ENCODE measurements at regions not wholly inside any gene's neighbourhood (a gene's known extent, or its start where the extent isn't known, plus 50 kb on each side); places are given as distances from the start of the nearest gene placed in this dataset.

DNA sequence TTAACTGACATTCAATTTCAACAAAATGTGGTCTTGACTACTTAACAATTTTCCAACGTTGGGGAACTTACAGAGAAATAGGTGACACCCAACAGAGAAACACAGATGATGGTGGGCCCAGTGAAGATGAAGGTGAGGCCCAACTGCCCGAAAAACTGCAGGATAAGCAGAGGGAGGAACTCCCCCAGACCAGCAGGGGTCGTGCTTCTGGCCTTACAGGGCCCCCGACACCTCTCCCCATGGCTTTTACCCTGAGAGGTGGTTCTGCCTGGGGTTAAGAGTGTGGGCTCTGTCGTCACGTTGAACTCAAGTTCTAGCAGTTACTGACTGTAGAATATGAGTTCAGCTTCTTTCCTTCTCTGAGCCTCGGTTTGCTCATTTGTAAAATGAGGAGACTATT lies 119.5 kb upstream of the SMIM21 start:
- H3K27me3 ChIP-seq (ENCODE audit: control insufficient read depth in 1 of 2, insufficient read depth in 2 of 2, low read length in 2 of 2) = no peaks in the 10 kb centered on the region
- H3K9me3 ChIP-seq (ENCODE audit: control insufficient read depth in 2 of 2, insufficient read depth in 1 of 2, low read depth in 1 of 2, low read length in 1 of 2) = peaks cover 0 to 3% of the 10 kb centered on the region in 2 donors
- no peaks in the 10 kb centered on the region for H3K36me3 ChIP-seq (ENCODE audit: control insufficient read depth in 2 of 2, insufficient read depth in 2 of 2, low read length in 1 of 2)
- peaks cover 0 to 2% of the 10 kb centered on the region in 2 donors for H3K4me1 ChIP-seq (ENCODE audit: control insufficient read depth in 2 of 2, insufficient read depth in 2 of 2, low read length in 1 of 2)
- H3K27ac ChIP-seq (ENCODE audit: low read depth in 2 of 2, low read length in 1 of 2) = no peak overlapping the region
- no peak overlapping the region for H3K4me3 ChIP-seq (ENCODE audit: low read depth in 1 of 2, low read length in 2 of 2)
- WGBS, 2 donors = 78 to 86% methylated on average over 7 of the region's 7 CpGs

DNA sequence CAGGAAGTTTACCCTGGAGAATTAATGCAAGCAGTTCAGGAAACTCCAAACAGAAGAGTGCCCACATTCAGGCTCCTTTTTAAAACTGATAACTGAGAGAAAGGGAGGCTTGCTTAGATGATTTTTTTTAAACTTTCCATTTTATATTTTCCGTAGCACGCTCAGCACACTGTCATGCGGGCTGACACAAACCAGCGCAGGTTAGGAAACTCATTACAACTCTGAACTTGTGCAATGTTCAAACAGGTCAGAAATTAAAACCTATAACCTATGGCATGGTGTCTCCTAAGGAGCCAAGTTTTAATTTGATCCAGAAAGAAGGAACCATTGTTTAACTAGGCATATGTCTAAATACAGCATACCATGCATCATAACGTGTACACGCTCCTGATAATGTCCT lies 117.7 kb upstream of the SMIM21 start:
- Histone ChIP-seq H3K36me3 (ENCODE audit: control insufficient read depth in 2 of 2, insufficient read depth in 2 of 2, low read length in 1 of 2) (no peaks in the 10 kb centered on the region), H3K9me3 (ENCODE audit: control insufficient read depth in 2 of 2, insufficient read depth in 1 of 2, low read depth in 1 of 2, low read length in 1 of 2) (peaks cover 0 to 3% of the 10 kb centered on the region in 2 donors), H3K4me3 (ENCODE audit: low read depth in 1 of 2, low read length in 2 of 2) (no peak overlapping the region), H3K27me3 (ENCODE audit: control insufficient read depth in 1 of 2, insufficient read depth in 2 of 2, low read length in 2 of 2) (no peaks in the 10 kb centered on the region), H3K27ac (ENCODE audit: low read depth in 2 of 2, low read length in 1 of 2) (no peak overlapping the region), H3K4me1 (ENCODE audit: control insufficient read depth in 2 of 2, insufficient read depth in 2 of 2, low read length in 1 of 2) (peaks cover 0 to 2% of the 10 kb centered on the region in 2 donors)
- WGBS, 2 donors = 74 to 80% methylated on average over 6 of the region's 6 CpGs

DNA sequence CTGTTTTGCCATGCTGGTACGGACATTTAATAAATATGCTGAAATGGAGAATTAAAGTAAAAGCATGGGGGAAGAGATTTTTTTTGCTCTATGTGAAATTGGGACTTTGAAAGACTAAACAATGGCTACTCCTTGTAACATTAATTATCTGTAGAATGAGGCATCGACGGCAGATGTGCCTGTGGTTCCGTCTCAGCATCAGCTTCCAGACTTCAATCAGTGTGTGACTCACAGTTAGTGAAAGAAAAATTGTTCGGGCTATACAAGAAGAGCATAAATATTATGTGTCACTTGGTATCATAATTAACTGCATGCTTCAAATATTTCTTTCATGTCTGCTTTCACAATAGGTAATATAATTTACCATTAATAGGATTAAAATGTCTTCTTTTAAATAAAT lies 117.0 kb upstream of the SMIM21 start:
- peaks cover 0 to 3% of the 10 kb centered on the region in 2 donors for H3K9me3 ChIP-seq (ENCODE audit: control insufficient read depth in 2 of 2, insufficient read depth in 1 of 2, low read depth in 1 of 2, low read length in 1 of 2)
- WGBS, 2 donors = 27 to 46% methylated on average over 5 of the region's 5 CpGs
- no peaks in the 10 kb centered on the region for H3K36me3 ChIP-seq (ENCODE audit: control insufficient read depth in 2 of 2, insufficient read depth in 2 of 2, low read length in 1 of 2)
- no peak overlapping the region for H3K4me3 ChIP-seq (ENCODE audit: low read depth in 1 of 2, low read length in 2 of 2)
- peaks cover 0 to 2% of the 10 kb centered on the region in 2 donors for H3K4me1 ChIP-seq (ENCODE audit: control insufficient read depth in 2 of 2, insufficient read depth in 2 of 2, low read length in 1 of 2)
- no peak overlapping the region for H3K27ac ChIP-seq (ENCODE audit: low read depth in 2 of 2, low read length in 1 of 2)
- no peaks in the 10 kb centered on the region for H3K27me3 ChIP-seq (ENCODE audit: control insufficient read depth in 1 of 2, insufficient read depth in 2 of 2, low read length in 2 of 2)

GRCh38 chr18:75544051-75544481 lies 116.6 kb upstream of the SMIM21 start:
- WGBS, 2 donors = 90% methylated on average over 10 of the region's 10 CpGs
- peaks cover 0 to 3% of the 10 kb centered on the region in 2 donors for H3K9me3 ChIP-seq (ENCODE audit: control insufficient read depth in 2 of 2, insufficient read depth in 1 of 2, low read depth in 1 of 2, low read length in 1 of 2)
- no peaks in the 10 kb centered on the region for H3K27me3 ChIP-seq (ENCODE audit: control insufficient read depth in 1 of 2, insufficient read depth in 2 of 2, low read length in 2 of 2)
- H3K4me1 ChIP-seq (ENCODE audit: control insufficient read depth in 2 of 2, insufficient read depth in 2 of 2, low read length in 1 of 2) = peaks cover 0 to 2% of the 10 kb centered on the region in 2 donors
- H3K27ac ChIP-seq (ENCODE audit: low read depth in 2 of 2, low read length in 1 of 2) = no peak overlapping the region
- no peak overlapping the region for H3K4me3 ChIP-seq (ENCODE audit: low read depth in 1 of 2, low read length in 2 of 2)
- no peaks in the 10 kb centered on the region for H3K36me3 ChIP-seq (ENCODE audit: control insufficient read depth in 2 of 2, insufficient read depth in 2 of 2, low read length in 1 of 2)

DNA sequence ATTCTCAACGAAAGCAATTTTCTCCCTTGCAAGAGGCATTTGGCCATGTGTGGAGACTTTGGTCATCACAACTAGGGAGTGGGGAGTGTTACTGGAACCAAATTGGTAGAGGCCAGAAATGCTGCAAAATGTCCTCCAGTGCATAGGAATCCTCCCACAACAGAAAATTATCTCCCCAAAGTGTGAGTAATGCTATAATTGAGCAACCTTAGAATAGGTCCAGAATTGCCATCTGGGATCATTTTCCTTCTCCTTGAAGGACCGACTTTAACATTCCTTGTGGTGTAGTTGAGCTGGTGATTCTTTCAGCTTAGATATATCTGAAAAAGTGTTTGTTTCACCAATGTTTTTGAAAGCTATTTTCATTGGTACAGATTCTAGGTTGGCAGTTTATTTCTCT lies 111.2 kb upstream of the SMIM21 start:
- Histone ChIP-seq H3K4me3 (ENCODE audit: low read depth in 1 of 2, low read length in 2 of 2) (no peak overlapping the region), H3K9me3 (ENCODE audit: control insufficient read depth in 2 of 2, insufficient read depth in 1 of 2, low read depth in 1 of 2, low read length in 1 of 2) (no peaks in the 10 kb centered on the region), H3K27me3 (ENCODE audit: control insufficient read depth in 1 of 2, insufficient read depth in 2 of 2, low read length in 2 of 2) (no peaks in the 10 kb centered on the region), H3K4me1 (ENCODE audit: control insufficient read depth in 2 of 2, insufficient read depth in 2 of 2, low read length in 1 of 2) (no peaks in the 10 kb centered on the region), H3K27ac (ENCODE audit: low read depth in 2 of 2, low read length in 1 of 2) (no peak overlapping the region), H3K36me3 (ENCODE audit: control insufficient read depth in 2 of 2, insufficient read depth in 2 of 2, low read length in 1 of 2) (no peaks in the 10 kb centered on the region)
- 90 to 91% methylated on average over 2 of the region's 2 CpGs for WGBS, 2 donors

DNA sequence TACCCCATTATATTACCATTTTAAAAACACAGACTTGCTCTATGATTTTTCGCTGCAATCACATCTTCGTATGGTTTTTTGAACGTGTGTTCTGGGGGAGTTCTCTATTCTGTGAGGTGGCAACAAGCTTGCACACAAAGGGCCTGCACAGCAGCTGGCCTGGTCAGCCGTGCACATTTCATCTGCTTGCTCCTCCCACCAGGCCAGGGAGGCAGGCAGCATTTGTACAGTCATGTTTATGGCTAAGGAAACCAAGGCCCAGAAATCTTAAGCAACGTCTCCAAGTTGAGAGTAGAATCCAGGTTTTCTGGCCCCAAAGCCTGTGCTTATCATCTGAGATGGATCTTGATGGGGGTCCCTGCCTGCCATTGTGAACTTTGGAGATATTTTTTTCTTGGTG lies 106.4 kb upstream of the SMIM21 start:
- no peaks in the 10 kb centered on the region for H3K36me3 ChIP-seq (ENCODE audit: control insufficient read depth in 2 of 2, insufficient read depth in 2 of 2, low read length in 1 of 2)
- H3K27me3 ChIP-seq (ENCODE audit: control insufficient read depth in 1 of 2, insufficient read depth in 2 of 2, low read length in 2 of 2) = no peaks in the 10 kb centered on the region
- H3K4me1 ChIP-seq (ENCODE audit: control insufficient read depth in 2 of 2, insufficient read depth in 2 of 2, low read length in 1 of 2) = no peaks in the 10 kb centered on the region
- H3K9me3 ChIP-seq (ENCODE audit: control insufficient read depth in 2 of 2, insufficient read depth in 1 of 2, low read depth in 1 of 2, low read length in 1 of 2) = no peaks in the 10 kb centered on the region
- 67 to 75% methylated on average over 5 of the region's 5 CpGs for WGBS, 2 donors
- H3K4me3 ChIP-seq (ENCODE audit: low read depth in 1 of 2, low read length in 2 of 2) = no peak overlapping the region
- H3K27ac ChIP-seq (ENCODE audit: low read depth in 2 of 2, low read length in 1 of 2) = no peak overlapping the region

DNA sequence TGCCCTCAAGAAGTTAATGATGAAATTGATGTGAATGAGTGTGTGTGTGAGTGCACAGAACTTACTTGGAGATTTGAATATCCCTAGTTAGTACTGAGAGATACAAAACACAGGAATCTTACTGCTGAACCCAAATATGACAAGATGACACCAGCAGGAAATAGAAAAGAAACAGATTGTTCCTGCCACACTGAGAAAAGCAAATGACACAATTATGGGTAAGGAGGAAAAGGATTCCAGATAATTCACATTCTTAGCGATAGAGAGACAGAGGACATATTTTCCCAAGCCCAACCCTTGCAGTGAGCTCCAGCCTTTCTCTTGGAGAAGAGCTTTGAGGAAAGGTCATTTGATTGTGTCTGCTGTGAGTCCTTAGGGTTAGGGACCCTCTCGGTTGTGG lies 105.7 kb upstream of the SMIM21 start:
- 84 to 86% methylated on average over 2 of the region's 2 CpGs for WGBS, 2 donors
- Histone ChIP-seq H3K27ac (ENCODE audit: low read depth in 2 of 2, low read length in 1 of 2) (no peak overlapping the region), H3K27me3 (ENCODE audit: control insufficient read depth in 1 of 2, insufficient read depth in 2 of 2, low read length in 2 of 2) (no peaks in the 10 kb centered on the region), H3K9me3 (ENCODE audit: control insufficient read depth in 2 of 2, insufficient read depth in 1 of 2, low read depth in 1 of 2, low read length in 1 of 2) (no peaks in the 10 kb centered on the region), H3K4me1 (ENCODE audit: control insufficient read depth in 2 of 2, insufficient read depth in 2 of 2, low read length in 1 of 2) (no peaks in the 10 kb centered on the region), H3K36me3 (ENCODE audit: control insufficient read depth in 2 of 2, insufficient read depth in 2 of 2, low read length in 1 of 2) (no peaks in the 10 kb centered on the region), H3K4me3 (ENCODE audit: low read depth in 1 of 2, low read length in 2 of 2) (no peak overlapping the region)

DNA sequence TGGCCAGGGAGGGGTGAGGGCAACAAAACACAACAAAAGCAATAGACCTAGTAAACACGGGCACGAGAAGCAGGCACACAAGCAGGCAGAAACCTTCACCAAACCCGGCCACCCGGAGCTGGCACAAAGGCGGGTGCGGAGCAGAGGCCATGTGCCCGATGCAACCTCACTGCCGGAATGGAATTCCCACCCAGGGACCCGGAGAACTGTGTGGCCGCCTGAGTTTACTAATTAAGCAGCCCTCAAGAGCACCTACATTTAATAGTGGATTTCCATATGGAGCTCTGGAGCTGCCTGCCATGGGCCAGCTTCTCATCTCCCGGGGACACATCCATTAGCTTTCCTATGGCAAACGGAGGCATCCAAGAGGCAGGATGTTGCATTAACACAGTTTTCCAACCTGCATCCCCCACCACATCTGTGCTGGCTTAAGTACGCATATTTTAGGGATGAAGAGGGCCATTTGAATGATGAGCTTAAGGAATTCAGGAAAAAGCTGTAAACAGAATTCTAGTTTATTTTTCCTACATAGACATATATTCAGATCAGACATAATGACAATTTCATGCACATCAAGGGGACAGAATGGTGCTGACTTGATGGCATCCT lies 104.5 kb upstream of the SMIM21 start:
- Histone ChIP-seq H3K9me3 (ENCODE audit: control insufficient read depth in 2 of 2, insufficient read depth in 1 of 2, low read depth in 1 of 2, low read length in 1 of 2) (no peaks in the 10 kb centered on the region), H3K4me1 (ENCODE audit: control insufficient read depth in 2 of 2, insufficient read depth in 2 of 2, low read length in 1 of 2) (no peaks in the 10 kb centered on the region), H3K36me3 (ENCODE audit: control insufficient read depth in 2 of 2, insufficient read depth in 2 of 2, low read length in 1 of 2) (no peaks in the 10 kb centered on the region), H3K27ac (ENCODE audit: low read depth in 2 of 2, low read length in 1 of 2) (no peak overlapping the region), H3K4me3 (ENCODE audit: low read depth in 1 of 2, low read length in 2 of 2) (no peak overlapping the region), H3K27me3 (ENCODE audit: control insufficient read depth in 1 of 2, insufficient read depth in 2 of 2, low read length in 2 of 2) (no peaks in the 10 kb centered on the region)
- WGBS, 2 donors = 89 to 93% methylated on average over 13 of the region's 13 CpGs

GRCh38 chr18:75531212-75531850 lies 103.8 kb upstream of the SMIM21 start:
- 71 to 75% methylated on average over 14 of the region's 14 CpGs for WGBS, 2 donors
- no peaks in the 10 kb centered on the region for H3K27me3 ChIP-seq (ENCODE audit: control insufficient read depth in 1 of 2, insufficient read depth in 2 of 2, low read length in 2 of 2)
- no peak overlapping the region for H3K4me3 ChIP-seq (ENCODE audit: low read depth in 1 of 2, low read length in 2 of 2)
- no peaks in the 10 kb centered on the region for H3K4me1 ChIP-seq (ENCODE audit: control insufficient read depth in 2 of 2, insufficient read depth in 2 of 2, low read length in 1 of 2)
- no peak overlapping the region for H3K27ac ChIP-seq (ENCODE audit: low read depth in 2 of 2, low read length in 1 of 2)
- H3K36me3 ChIP-seq (ENCODE audit: control insufficient read depth in 2 of 2, insufficient read depth in 2 of 2, low read length in 1 of 2) = no peaks in the 10 kb centered on the region
- no peaks in the 10 kb centered on the region for H3K9me3 ChIP-seq (ENCODE audit: control insufficient read depth in 2 of 2, insufficient read depth in 1 of 2, low read depth in 1 of 2, low read length in 1 of 2)
